Adrenal gland (tissue), 5 donors: ENCODE measurements at regions not wholly inside any gene's neighbourhood (a gene's known extent, or its start where the extent isn't known, plus 50 kb on each side); places are given as distances from the start of the nearest gene placed in this dataset.

Experiments
- CTCF ChIP-seq, 6 experiments: fragments of 450-650 bp in 4 of 6; fragments of 200-600 bp in 2 of 6; sonication (generic) in 1 of 6; IDR thresholded peaks; 1 replicate in 5 of 6; 2 replicates in 1 of 6; pipeline versions ENCODE4 v1.5.1 to v1.8.0; 2016 to 2021; ENCODE audit warnings: antibody characterized with exemption in 6 of 6, mild to moderate bottlenecking in 2 of 6, moderate library complexity in 1 of 6
- POLR2A ChIP-seq, 2 donors: fragments of 450-650 bp; IDR thresholded peaks; one replicate each; pipeline ENCODE4 v1.6.1; 2017; ENCODE audit warnings: antibody characterized with exemption in 2 of 2, mild to moderate bottlenecking in 2 of 2, moderate library complexity in 1 of 2
- donor health status: DM: no; HTN: no; CAD: no.

- TF ChIP-seq CTCF (IDR thresholded peaks at IDR 0.05) = no peak
- TF ChIP-seq POLR2A (IDR thresholded peaks at IDR 0.05) = no peak
These were observed 145.9 kb downstream of the MACIR start for GRCh38 chr5:103404483-103404882.
